Vagina (tissue), 2 donors: ENCODE measurements at regions not wholly inside any gene's neighbourhood (a gene's known extent, or its start where the extent isn't known, plus 50 kb on each side); places are given as distances from the start of the nearest gene placed in this dataset.

Experiments
- POLR2A ChIP-seq, 2 donors: fragments of 450-650 bp; IDR thresholded peaks; one replicate each; pipeline ENCODE4 v1.6.1; 2017; ENCODE audit warnings: antibody characterized with exemption in 2 of 2, mild to moderate bottlenecking in 2 of 2, moderate library complexity in 2 of 2
- POLR2AphosphoS5 ChIP-seq, 2 donors: sonication (generic); formaldehyde crosslinking; IDR thresholded peaks; one replicate each; pipeline ENCODE4 v1.9.0; 2017; ENCODE audit warnings: antibody characterized with exemption in 2 of 2, mild to moderate bottlenecking in 2 of 2, low read depth in 1 of 2; ENCODE audit not compliant: insufficient read depth in 1 of 2

- TF ChIP-seq POLR2AphosphoS5 (IDR thresholded peaks at IDR 0.05; ENCODE audit: insufficient read depth in 1 of 2, low read depth in 1 of 2), result no peak
- TF ChIP-seq POLR2A (IDR thresholded peaks at IDR 0.05), result no peak
Measured at GRCh38 chr13:38630780-38631179, 56.1 kb upstream of the FREM2 start.
